ENCODE measurements at regions not wholly inside any gene's neighbourhood (a gene's known extent, or its start where the extent isn't known, plus 50 kb on each side); places are given as distances from the start of the nearest gene placed in this dataset.

GRCh38 chr7:124251636-124252035 is 218.8 kb upstream of the TMEM229A start:
- Histone ChIP-seq H3K4me1 (replicated peaks in 1 of 2; ENCODE audit: control insufficient read depth in 2 of 2, insufficient read depth in 2 of 2, low read length in 2 of 2) (no peaks in the 10 kb centered on the region), H3K9ac (ENCODE audit: insufficient read depth in 1 of 2, low read depth in 2 of 2, low read length in 2 of 2) (no peak overlapping the region), H3K4me3 (no peak overlapping the region), H3K36me3 (ENCODE audit: control insufficient read depth, insufficient read depth, low read length) (no peaks in the 10 kb centered on the region), H3K9me1 (ENCODE audit: control insufficient read depth, insufficient read depth, low read length) (no peaks in the 10 kb centered on the region), H3K9me3 (replicated peaks; ENCODE audit: control insufficient read depth, insufficient read depth, low read depth, low read length) (no peaks in the 10 kb centered on the region), H4K20me1 (replicated peaks; ENCODE audit: control insufficient read depth, insufficient read depth, low read length) (no peaks in the 10 kb centered on the region), H2AFZ (ENCODE audit: low read depth, low read length) (no peak overlapping the region), H3K27me3 (ENCODE audit: control insufficient read depth in 2 of 2, insufficient read depth in 2 of 2, low read length in 2 of 2) (no peaks in the 10 kb centered on the region), H3K4me2 (ENCODE audit: insufficient read depth, low read length) (no peak overlapping the region), H3K27ac (ENCODE audit: extremely low read depth, low read depth, low read length) (no peak overlapping the region), H3K79me2 (ENCODE audit: control insufficient read depth, insufficient read depth, low read length) (no peaks in the 10 kb centered on the region)
- intact Hi-C loops (cut with micrococcal nuclease): no loop called here
- no TSS peak for BruUV-seq (replicated peaks)
- CTCF ChIA-PET (ENCODE audit: low intra/inter-chr PET ratio): no interaction called here
- FAIRE-seq (no peak), ATAC-seq (no peak), DNase-seq (ENCODE audit: extremely low read depth in 1 of 4, low spot score in 3 of 4) (no peak)
- TF ChIP-seq RBBP5 (IDR thresholded peaks at IDR 0.05; ENCODE audit: borderline replicate concordance, insufficient read depth, low read length, poor library complexity, severe bottlenecking): no peak
- TF ChIP-seq TAL1 (IDR thresholded peaks at IDR 0.05): no peak
- TF ChIP-seq SMAD3 (CRISPR knock-in tag; conservative IDR thresholded peaks at IDR 0.05): no peak
- TF ChIP-seq MLX (CRISPR knock-in tag; conservative IDR thresholded peaks at IDR 0.05): no peak
- TF ChIP-seq RNF2 (IDR thresholded peaks at IDR 0.05): no peak
- no peak for TF ChIP-seq ATF4 (CRISPR knock-in tag; IDR thresholded peaks at IDR 0.05)
- TF ChIP-seq ZFP1 (CRISPR knock-in tag; IDR thresholded peaks at IDR 0.05): no peak
- no peak for TF ChIP-seq ASH1L (IDR thresholded peaks at IDR 0.05; ENCODE audit: borderline replicate concordance, low read depth, partially characterized antibody)
- no peak for TF ChIP-seq POLR2A (conservative IDR thresholded peaks at IDR 0.05)
- no peak for TF ChIP-seq NEUROD1 (IDR thresholded peaks at IDR 0.05; ENCODE audit: borderline replicate concordance, low read depth, low read length, partially characterized antibody)
- no peak for TF ChIP-seq NR1H2 (CRISPR knock-in tag; IDR thresholded peaks at IDR 0.05)
- in situ Hi-C loops (cut with MboI): no loop called here
- POLR2A ChIA-PET: no interaction called here

All from K562 (cell line).